KBM-7 (cell line): ENCODE measurements at regions not wholly inside any gene's neighbourhood (a gene's known extent, or its start where the extent isn't known, plus 50 kb on each side); places are given as distances from the start of the nearest gene placed in this dataset.
"Not testable (repeated sequence)": the region's sequence is repeated elsewhere in the genome, so short reads cannot be mapped to it uniquely, and the experiment has no call there.

Experiments used
- DNase-seq: peaks from one replicate; pipeline ENCODE4 v3.0.0-alpha.2; 2015
- in situ Hi-C: fragments of 300-500 bp; cut with MboI; formaldehyde crosslinking; loops from 2 replicates; pipeline ENCODE4 v1.14.3; 2020; ENCODE audit warnings: low sequenced_read_pairs, low pct_unique_long_range_greater_than_20kb, mixed read lengths

DNA sequence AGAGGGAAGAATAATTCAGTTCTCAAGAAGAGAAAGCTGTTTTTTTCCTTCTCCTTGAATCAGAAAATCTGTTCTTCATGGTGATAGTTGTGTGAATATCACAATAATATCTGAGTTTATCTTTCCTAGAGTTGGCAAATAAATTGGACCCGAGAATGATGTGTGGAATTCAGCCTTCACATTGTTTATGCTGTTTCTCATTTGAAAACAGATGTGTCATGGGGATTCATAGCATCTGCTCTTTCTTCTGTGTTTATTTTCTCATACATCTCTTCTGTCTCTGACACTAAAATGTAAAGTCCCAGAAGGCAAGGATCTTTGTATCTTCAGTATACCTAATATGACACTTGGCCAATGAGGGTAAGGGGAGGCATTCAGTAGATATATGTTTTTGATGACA is 103.6 kb upstream of the SGK1 start:
- in situ Hi-C loops, result no loop called here

DNA sequence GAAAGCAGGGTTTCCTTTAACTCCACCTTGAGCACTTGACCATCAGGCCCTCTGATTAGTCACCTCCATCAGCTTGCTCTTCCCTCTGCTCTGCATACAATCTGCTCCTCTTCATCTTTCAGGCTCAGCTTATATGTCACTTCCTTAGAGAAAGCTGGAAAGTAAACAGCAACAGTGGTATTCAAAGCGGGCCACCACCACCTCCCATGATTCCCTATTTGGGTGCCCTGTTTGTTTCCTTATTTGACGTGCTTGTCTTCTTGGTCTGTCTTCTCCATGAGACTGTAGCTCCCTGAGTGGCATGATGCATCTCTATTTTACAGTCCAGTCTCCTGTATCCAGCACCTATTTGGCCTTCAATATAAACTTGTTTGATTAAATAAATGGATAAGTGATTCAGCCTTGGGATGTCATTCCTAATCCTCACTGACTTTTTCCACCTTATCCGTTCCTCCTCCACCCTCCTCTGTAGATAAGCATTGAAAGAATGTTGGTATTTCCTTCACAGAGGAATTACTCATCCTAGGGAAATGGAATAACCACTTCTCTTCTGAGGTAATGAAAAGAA is 102.8 kb upstream of the SGK1 start:
- DNase-seq, result no peak
- in situ Hi-C loops, result no loop called here

More for the DNA sequence above, 103.6 kb upstream of the SGK1 start:
- no peak for DNase-seq

DNA sequence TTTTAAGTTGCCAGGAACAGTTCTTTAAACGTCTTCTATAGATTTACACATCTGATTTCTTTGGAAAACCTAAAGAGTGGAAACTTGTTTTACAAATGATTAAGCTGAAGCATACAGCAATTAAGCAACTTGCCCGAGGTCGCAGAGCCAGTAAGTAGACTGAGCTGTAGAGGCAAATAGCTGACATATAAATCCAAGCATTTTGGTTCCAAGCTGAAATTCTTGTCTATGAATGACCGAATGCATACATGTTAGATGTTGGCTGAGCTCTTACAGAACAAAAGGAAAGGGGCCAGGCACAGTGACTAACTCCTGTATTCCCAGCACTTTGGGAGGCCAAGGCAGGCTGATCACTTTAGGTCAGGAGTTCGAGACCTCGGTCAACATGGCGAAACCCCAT is 101.8 kb upstream of the SGK1 start:
- in situ Hi-C loops, result no loop called here
- DNase-seq, result no peak

DNA sequence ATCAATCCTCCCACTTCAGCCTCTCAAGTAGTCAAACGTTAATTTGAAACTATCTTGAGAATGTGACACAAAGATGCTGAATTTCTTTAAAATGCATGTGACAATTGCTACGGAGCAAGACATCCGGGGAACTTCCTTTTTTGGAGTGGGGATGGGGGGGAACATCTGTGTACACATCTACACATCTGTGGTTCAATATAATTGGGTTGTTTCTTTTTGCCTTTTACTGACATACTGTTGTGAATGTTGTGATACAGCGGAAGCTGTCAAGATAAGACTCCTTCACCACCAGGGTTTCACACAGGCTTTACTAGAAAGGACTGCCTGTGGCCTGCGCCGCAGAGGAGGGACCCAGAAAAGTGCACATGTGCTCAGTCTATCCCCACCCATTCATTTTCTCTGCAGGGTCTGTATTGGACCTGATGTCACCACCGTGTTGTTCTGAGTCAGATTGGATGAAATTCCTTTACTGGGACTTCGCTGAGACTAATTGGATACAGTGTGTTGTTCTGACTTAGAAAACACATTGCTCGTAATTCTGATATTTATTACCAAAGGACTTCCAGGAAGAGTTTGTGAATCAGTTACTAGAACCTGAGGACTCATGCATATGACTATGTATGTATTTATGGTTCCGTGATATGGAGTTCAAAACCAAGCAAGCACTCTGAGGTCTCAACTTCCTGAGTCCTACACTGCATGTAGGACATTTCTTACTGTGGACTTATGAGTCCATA is 98.7 kb upstream of the SGK1 start:
- peak; percentile 33 for DNase-seq
- in situ Hi-C loops, result no loop called here

DNA sequence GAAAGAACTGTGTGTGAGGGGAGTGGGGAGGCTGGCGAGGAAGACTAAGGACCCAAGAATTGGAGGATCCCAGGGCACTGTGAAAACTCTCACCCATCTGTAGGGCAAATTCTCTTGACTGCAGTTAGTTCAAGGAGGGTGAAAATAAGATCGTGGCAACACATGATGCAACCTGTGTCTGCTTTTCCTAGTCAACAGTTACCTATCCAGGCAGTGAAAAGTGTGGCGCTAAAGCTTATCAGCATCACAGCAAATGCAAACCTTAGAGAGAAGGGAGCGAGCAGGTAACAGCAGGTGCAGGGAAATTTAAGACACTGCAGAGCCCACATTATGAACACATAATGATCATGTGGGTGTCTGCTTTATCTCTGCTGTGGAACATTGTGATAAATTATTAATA is 97.7 kb upstream of the SGK1 start:
- no peak for DNase-seq
- in situ Hi-C loops, result no loop called here

DNA sequence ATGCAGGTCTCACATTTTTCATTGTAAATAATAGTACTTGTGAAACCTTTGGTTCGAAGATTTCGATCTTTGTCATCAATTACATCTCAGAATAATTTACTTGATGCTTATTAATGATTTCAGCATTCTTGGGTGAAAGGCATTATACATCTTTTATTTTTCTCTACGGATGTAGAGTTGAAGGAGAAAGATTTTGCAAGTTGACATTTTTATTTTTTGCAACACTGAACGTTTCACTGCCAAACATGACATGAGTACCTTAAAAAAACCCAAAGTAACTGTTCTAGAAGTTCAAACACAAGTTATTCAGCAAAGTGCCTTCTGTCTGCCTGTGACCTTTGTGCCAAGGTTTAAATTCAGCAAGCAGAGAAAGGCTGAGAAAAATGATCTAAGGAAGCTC is 97.3 kb upstream of the SGK1 start:
- DNase-seq, result no peak
- in situ Hi-C loops, result no loop called here

DNA sequence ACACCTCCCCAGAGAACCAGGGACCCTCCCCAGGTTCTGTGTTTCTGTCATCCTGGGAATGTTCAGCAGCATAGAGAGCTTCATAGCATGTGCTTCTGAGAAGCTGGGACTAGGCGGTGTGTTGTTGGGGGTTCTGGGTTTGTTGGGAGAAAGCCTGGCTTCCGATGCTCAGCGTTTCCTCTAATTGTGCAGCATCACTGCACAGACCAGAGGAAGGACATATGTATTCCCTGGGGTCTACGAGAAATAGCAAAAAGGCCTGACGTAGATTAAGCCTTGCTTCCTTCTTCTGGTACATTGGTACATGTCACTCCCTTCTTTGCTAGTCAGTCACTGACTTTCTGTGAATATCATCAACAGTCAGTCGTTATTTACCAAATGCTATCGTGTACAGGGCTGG is 96.9 kb upstream of the SGK1 start:
- in situ Hi-C loops, result no loop called here
- no peak for DNase-seq

DNA sequence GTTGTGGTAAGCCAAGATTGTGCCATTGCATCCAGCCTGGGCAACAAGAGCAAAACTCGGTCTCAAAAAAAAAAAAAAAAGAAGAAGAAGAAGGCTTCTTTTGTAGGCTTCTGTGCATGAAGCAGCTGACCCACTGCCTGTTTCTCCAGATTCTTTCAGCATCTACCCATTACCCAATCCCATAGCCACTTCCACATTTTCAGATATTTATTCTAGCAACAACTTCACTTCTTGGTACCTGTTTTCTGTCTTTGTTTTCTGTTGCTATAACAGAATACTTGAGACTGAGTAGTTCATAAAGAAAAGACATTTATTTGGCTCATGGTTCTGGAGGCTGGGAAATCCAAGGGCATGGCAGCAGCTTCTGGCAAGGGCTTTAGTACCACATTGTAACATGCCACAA is 95.3 kb upstream of the SGK1 start:
- DNase-seq, result no peak
- in situ Hi-C loops, result no loop called here

DNA sequence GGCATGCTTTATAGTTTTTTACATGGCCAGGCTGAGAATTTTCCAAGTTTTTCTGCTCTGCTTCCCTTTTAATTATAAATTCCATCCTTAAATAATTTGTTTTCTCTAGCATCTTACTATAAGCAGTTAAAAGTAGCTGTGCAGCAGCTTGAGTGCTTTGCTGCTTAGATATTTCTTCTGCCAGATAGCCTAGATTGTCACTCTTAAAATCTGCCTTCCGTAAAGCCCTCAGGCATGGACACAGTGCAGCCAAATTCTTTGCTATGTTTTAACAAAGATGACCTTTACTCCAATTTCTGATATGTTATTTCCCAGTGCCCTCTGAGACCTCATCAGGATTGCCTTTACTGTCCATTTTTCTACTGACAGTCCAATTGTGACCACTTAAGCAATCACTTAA is 92.6 kb upstream of the SGK1 start:
- in situ Hi-C loops, result no loop called here
- no peak for DNase-seq

DNA sequence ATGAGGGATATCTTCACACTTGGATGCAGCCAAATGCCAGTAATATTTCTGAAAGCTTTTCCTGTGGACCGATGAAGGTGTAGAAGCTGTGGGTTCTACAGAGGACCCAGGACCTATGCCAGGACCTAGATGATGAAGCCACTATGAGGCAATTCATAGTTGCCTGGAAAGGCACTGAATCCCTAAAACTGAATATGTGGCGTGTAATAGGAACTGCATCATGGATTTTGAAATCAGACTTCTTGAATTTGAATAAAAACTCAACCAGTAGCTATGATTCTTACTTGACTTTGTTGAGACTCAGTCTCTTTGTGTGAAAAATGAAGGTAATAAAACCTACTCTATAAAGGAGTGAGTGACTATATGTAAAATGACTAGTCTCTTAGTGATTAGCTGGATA is 89.9 kb upstream of the SGK1 start:
- in situ Hi-C loops, result no loop called here
- no peak for DNase-seq

DNA sequence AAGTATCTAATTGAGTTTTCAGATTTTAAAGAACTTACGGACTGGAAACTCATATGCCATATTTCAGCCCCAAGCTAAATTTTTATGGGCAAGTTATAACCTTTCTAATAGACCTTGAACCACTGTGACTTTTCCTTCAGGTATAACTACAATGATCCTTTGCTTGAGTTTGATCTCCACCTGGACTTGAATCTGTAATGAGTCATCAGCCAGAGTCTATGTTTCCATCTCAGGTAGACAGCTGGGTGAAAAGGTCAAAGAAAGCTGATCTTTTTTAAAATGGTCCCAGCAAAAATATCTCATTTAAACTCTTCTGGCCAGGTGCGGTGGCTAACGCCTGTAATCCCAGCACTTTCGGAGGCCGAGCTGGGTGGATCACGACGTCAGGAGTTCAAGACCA is 88.4 kb upstream of the SGK1 start:
- no peak for DNase-seq
- in situ Hi-C loops, result no loop called here

DNA sequence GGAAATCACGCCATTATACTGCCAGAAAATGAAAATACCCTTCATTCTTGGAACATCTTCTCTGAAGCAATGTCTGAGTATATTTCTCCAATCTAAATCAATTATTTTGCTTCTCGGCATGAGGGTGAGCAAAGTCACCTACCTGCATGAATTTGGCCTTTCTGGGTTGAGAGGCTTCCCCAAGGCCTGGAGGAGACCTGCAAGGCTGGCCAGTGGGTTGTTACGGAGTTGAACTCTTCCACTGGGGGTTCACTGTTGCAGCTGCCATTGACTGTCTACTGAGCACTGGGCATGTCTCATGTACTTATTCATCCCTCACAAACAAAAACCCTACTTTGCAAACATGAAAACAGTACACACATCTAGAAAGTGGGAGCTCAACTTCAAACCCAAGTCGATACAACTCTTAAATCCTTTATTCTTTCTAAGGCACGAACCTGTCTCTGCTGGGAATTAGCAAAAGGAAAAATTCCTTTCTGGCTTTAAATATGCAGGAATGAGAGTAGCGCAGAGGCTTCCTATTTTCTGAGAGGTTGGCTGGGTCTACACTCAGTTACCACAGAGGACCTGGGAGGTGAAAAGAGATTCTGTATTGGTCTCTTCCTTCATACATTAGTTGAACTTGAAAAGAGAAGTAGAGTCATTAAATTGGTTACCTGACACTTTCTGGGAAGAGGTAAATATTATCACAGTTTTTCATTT is 87.6 kb upstream of the SGK1 start:
- in situ Hi-C loops, result no loop called here
- no peak for DNase-seq

DNA sequence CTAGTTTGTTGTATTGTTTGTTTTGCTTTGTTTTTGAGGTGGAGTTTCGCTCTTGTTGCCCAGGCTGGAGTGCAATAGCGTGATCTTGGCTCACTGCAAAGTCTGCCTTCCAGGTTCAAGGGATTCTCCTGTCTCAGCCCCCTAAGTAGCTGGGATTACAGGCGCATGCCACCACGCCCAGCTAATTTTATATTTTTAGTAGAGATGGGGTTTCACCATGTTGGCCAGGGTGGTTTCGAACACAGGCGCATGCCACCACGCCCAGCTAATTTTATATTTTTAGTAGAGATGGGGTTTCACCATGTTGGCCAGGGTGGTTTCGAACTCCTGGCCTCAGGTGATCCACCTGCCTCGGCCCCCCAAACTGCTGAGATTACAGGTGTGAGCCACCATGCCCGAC is 85.4 kb upstream of the SGK1 start:
- in situ Hi-C loops, DNase-seq: not testable (repeated sequence)

DNA sequence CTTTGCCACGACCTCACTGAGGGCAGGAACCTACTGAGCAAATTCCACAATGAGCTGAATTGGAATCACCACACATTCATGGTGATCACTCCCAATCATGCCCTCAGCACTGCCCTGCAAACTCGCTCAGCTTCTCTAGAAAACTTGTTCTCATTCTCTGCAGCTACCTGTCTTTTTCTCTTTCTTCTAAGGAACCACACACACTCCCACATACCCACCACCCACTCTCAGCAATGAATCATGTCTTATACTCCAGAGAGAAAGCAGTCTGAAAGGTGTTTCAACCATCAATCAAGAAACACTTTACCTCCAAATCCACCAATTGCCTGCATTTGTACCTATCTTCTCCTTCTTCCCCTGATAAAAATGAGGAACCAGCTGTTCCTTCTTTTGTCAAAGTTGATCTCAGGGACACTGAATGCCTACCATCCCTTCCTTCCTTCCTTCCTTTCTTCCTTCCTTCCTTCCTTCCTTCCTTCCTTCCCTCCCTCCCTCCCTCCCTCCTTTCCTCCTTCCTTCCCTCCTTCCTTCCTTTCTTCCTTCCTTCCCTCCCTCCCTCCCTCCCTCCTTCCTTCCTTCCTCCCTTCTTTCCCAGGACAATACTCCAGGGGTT is 84.6 kb upstream of the SGK1 start:
- in situ Hi-C loops, result no loop called here
- no peak for DNase-seq

DNA sequence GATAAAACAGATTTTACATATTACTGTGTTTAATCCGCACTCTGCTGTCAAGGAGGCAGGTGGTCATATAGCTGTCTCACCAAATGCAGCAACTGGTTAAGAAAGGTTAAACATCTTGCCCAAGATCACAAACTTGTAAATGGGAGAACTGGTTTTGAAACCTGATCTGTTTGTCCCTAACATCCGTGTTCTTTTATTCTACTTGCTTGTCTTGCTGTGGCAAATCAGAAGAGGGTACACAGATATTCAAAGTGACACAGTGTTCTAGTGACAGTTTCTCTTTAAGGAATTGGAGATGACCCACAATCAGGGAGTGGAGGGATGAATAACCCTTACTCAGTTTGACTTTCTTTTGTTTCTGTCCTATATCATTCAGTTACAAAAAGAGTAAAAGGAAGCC is 83.0 kb upstream of the SGK1 start:
- in situ Hi-C loops, result no loop called here
- no peak for DNase-seq

DNA sequence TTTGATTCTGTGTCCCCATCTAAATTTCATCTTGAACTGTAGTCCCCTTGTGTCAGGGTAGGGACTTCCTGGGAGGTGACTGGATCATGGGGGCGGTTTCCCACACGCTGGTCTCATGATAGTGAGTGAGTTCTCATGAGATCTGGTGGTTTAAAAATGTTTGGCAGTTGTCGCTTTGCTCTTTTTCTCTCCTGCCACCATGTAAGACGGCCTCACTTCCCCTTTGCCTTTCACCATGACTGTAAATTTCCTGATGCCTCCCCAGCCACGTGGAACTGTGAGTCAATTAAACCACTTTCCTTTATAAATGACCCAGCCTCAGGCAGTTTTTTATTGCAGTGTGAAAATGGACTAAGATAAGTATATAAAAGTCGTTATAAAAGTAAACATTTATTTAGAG is 80.5 kb upstream of the SGK1 start:
- in situ Hi-C loops, result no loop called here
- peak; percentile 78 for DNase-seq

DNA sequence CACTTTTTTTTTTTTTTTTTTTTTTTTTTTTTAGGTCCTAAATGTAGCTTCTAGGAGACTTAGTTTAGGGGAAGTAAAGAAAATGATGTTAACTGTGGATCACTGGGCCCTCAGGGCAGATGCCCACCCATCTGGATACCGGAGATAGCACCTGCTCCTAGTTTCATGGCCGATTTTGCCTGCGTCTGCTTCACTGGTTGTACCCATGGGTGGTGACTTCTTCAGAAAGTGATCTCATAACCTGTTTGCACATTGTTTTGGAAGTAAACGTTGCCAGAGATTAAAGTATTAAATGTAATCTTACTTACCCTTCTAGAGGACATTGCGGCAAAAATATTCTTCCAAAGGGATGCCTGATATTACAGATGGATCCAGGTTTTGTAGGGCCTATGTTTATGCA is 79.8 kb upstream of the SGK1 start:
- no peak for DNase-seq
- in situ Hi-C loops, result no loop called here

DNA sequence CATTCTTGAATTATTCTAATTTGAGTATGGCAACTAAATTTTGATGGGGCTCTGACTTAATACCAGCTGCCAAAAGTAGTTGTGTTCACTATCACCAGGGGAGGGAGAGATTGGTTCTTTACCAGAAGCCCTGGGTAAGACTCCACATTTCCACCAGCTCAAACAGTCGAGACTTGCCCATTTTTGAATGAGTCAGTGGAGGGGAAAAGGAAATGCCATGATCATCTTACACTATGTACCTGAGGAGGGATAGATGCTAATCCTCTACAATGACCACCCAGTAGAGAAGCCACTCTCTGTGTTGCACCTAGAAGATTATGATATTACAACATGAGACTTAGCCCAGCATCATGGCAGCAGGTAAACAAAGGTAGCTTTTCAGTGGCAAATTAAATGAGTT is 77.0 kb upstream of the SGK1 start:
- in situ Hi-C loops, result no loop called here
- no peak for DNase-seq

DNA sequence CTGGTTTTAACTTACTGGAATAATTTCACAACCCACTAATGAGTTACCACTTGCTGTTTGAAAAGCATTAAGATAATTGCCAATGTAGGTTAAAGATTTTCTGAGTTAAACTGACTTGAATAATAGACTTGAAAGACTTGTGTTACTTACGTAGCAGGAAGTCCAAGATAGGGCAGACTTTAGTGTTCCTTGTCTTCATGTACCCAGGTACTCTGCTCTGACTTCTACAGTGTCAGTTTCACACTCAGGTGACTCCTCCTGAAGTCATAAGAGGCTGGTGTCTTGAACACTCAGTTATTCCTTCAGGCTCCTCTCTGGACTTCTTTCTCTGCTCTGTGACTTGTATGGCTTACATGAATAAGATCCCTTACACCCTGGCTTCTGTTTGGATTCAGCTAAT is 76.3 kb upstream of the SGK1 start:
- no peak for DNase-seq
- in situ Hi-C loops, result no loop called here

DNA sequence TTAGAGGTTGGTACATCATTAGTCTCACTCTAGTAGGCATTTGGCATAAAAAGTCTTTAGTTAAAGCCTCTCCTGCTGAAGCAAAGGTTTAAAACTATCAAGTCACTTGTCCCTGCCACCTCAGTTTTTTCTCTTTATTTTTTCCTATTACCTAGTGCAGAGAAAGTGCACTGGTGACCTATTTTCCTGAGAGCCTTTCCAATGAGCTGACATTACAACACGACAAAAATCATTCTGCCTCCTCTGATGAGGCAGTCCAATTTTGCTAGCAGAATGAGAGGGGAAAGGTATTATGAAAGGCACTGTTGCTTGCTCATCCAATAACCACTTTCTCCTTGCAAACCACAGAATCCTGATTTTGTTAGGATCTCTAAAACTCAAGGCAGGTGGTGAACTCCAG is 73.3 kb upstream of the SGK1 start:
- in situ Hi-C loops, result no loop called here
- no peak for DNase-seq
